Urinary bladder (tissue), 3 donors: ENCODE measurements at regions not wholly inside any gene's neighbourhood (a gene's known extent, or its start where the extent isn't known, plus 50 kb on each side); places are given as distances from the start of the nearest gene placed in this dataset.

Experiments
- DNase-seq: peaks from one replicate; pipeline ENCODE4 v3.0.0-alpha.2; 2015; ENCODE audit errors: extremely low spot score
- H3K27ac ChIP-seq: one replicate; pipeline ENCODE4 v1.5.1; 2013; ENCODE audit warnings: low read depth, mild to moderate bottlenecking, moderate library complexity
- H3K36me3 ChIP-seq: one replicate; pipeline ENCODE4 v1.6.1; 2013; ENCODE audit warnings: mild to moderate bottlenecking, moderate library complexity; ENCODE audit not compliant: insufficient read depth
- H3K4me1 ChIP-seq: one replicate; pipeline ENCODE4 v1.6.1; 2013; ENCODE audit warnings: mild to moderate bottlenecking, moderate library complexity; ENCODE audit not compliant: insufficient read depth
- H3K4me3 ChIP-seq: one replicate; pipeline ENCODE4 v1.5.1; 2013; ENCODE audit warnings: low read depth, low read length
- WGBS: extraction: QIAGEN DNeasy Blood & Tissue Kit; methylation state at CpG from one replicate; pipeline ENCODE4 v1.1.7; 2013; 5-methylcytosine and 5-hydroxymethylcytosine counted together
- donor health status: healthy with polysubstance abuse.
- donor health status: healthy.

GRCh38 chr20:22101606-22102005 is 396.1 kb downstream of the PAX1 start:
- H3K4me1 ChIP-seq: no peaks in the 10 kb centered on the region
- DNase-seq: no peak
- H3K36me3 ChIP-seq: no peaks in the 10 kb centered on the region
- H3K4me3 ChIP-seq: no peak overlapping the region
- 82% methylated on average over 3 of the region's 3 CpGs for WGBS
- H3K27ac ChIP-seq: no peak overlapping the region

- 72% methylated on average over 6 of the region's 6 CpGs for WGBS
- Histone ChIP-seq H3K4me3 (no peak overlapping the region), H3K36me3 (no peaks in the 10 kb centered on the region), H3K27ac (no peak overlapping the region), H3K4me1 (no peaks in the 10 kb centered on the region)
- DNase-seq: no peak
Measured at GRCh38 chr20:22100686-22101085, 395.2 kb downstream of the PAX1 start.

- 77% methylated on average over 3 of the region's 3 CpGs for WGBS
- DNase-seq: no peak
Measured at GRCh38 chr20:22099348-22099747, 393.9 kb downstream of the PAX1 start.

GRCh38 chr20:22098511-22098910 is 393.0 kb downstream of the PAX1 start:
- Histone ChIP-seq H3K27ac (no peak overlapping the region), H3K4me3 (no peak overlapping the region), H3K4me1 (no peaks in the 10 kb centered on the region), H3K36me3 (no peaks in the 10 kb centered on the region)
- DNase-seq: no peak
- WGBS: 58% methylated on average over 2 of the region's 2 CpGs

More at GRCh38 chr20:22099348-22099747, 393.9 kb downstream of the PAX1 start:
- Histone ChIP-seq H3K4me3 (no peak overlapping the region), H3K4me1 (no peaks in the 10 kb centered on the region), H3K36me3 (no peaks in the 10 kb centered on the region), H3K27ac (no peak overlapping the region)

DNA sequence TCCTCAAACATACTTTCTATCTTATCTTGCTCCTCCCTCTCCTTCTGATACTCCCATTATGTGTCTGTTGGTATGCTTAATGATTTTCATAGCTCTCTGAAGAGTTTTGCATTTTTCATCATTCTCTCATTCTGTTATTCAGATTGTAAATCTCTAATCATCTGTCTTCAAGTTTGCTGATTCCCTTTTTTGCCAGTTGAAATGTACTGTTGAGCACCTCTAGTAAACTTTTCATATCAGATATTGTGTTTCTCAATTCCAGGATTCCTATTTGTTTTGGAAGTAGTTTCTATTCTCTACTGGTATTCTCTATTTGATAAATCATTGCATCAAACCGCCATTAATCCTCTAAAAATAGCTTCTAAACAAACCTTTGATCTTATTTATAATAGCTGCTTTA is 387.7 kb downstream of the PAX1 start:
- H3K27ac ChIP-seq: no peak overlapping the region
- no peaks in the 10 kb centered on the region for H3K4me1 ChIP-seq
- no peaks in the 10 kb centered on the region for H3K36me3 ChIP-seq
- H3K4me3 ChIP-seq: no peak overlapping the region
- DNase-seq: no peak
- 49% methylated on average over 1 of the region's 1 CpG for WGBS

GRCh38 chr20:22088882-22089281 is 383.4 kb downstream of the PAX1 start:
- H3K4me1 ChIP-seq: no peaks in the 10 kb centered on the region
- WGBS: 84% methylated on average over 4 of the region's 4 CpGs
- no peak overlapping the region for H3K27ac ChIP-seq
- no peak overlapping the region for H3K4me3 ChIP-seq
- H3K36me3 ChIP-seq: no peaks in the 10 kb centered on the region
- no peak for DNase-seq

DNA sequence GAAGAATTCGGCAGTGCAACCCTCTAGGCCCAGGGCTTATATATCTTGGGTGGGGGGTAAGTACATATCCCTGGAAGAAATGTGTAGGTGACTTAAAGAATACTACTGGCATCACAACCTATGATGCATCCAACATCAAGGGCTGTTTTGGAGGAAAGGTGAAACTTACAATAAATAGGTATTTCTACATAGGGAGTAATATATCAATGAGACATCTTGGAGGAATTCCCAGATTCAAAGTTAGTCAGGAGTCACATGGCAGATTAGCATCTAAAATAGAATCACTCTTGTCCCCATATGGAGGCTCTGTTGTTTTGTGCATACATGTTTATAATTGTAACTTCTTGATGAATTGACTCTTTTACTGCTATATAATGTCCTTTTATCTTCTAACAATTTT is 375.5 kb downstream of the PAX1 start:
- no peak for DNase-seq
- no peak overlapping the region for H3K27ac ChIP-seq
- WGBS: 0% methylated on average over 1 of the region's 1 CpG
- no peak overlapping the region for H3K4me3 ChIP-seq
- H3K4me1 ChIP-seq: no peaks in the 10 kb centered on the region
- H3K36me3 ChIP-seq: no peaks in the 10 kb centered on the region

- WGBS: 75% methylated on average over 1 of the region's 1 CpG
- no peak overlapping the region for H3K27ac ChIP-seq
- no peaks in the 10 kb centered on the region for H3K36me3 ChIP-seq
- H3K4me1 ChIP-seq: no peaks in the 10 kb centered on the region
- DNase-seq: no peak
- H3K4me3 ChIP-seq: no peak overlapping the region
Measured at GRCh38 chr20:22074635-22075034, 369.2 kb downstream of the PAX1 start.

GRCh38 chr20:22071841-22072240 is 366.4 kb downstream of the PAX1 start:
- no peak overlapping the region for H3K4me3 ChIP-seq
- no peak overlapping the region for H3K27ac ChIP-seq
- DNase-seq: no peak
- H3K36me3 ChIP-seq: no peaks in the 10 kb centered on the region
- 38% methylated on average over 2 of the region's 2 CpGs for WGBS
- no peaks in the 10 kb centered on the region for H3K4me1 ChIP-seq

DNA sequence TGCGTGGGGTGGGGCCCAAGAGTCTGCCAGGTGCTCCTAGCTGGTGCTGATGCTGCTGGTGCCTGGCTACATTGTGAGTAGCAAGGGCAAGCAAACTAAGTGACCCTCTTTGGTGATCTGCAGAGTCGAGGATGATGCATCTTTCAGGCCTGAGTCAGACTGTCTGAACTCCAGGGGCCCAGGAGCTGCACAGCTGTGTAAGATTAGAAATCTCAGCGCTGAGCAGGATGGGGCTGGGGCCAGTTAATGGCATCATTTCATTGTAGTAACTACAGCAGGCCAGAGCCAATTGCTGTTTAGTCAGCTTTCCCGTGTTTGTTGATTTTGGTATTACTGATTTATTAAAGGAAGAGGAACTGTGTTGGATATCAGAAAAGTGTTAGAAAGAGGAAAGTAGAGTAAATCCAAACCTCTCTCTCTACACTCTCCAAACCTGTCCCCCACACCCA is 365.2 kb downstream of the PAX1 start:
- H3K27ac ChIP-seq: no peak overlapping the region
- WGBS: 33% methylated on average over 4 of the region's 4 CpGs
- no peak for DNase-seq
- H3K4me3 ChIP-seq: no peak overlapping the region
- H3K36me3 ChIP-seq: no peaks in the 10 kb centered on the region
- no peaks in the 10 kb centered on the region for H3K4me1 ChIP-seq

DNA sequence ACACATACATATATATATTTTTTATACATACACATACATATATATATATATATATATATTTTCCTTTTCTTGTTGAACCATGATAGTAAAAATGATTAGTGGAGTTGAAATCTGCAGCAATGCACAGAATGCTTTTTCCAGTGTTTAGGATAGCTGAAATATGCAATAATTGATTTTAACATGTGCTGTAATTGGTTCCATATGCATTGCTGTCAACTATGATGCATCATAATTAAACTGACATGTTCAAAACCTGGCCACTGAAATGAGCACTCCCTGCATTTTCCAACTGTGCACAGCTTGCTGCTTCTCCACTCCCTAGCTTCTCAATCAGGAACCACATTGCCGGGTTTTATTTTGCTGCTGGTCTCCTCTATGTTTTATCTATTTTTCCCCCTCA is 358.3 kb downstream of the PAX1 start:
- Histone ChIP-seq H3K27ac (no peak overlapping the region), H3K4me3 (no peak overlapping the region), H3K4me1 (no peaks in the 10 kb centered on the region), H3K36me3 (no peaks in the 10 kb centered on the region)
- WGBS: 81% methylated on average over 1 of the region's 1 CpG
- no peak for DNase-seq

DNA sequence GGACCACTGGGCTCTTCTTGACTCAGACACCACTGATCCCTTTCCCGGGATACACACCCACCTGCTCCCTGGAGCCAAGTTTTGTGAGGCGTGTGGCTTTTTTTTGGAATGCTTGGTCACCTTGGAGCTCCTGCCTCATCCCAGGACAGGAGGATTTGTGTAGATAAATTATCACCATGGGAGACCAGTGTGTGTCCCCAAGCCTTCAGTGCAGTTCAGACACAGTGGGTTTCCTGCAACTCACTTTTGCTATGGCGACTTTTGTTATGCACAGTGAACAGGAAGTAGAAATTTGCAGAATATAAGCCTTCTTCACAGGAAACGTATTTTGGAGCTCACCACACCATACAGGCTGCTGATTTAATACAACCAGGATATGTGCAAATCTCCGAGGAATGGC is 357.4 kb downstream of the PAX1 start:
- 66% methylated on average over 5 of the region's 5 CpGs for WGBS
- DNase-seq: no peak
- H3K4me3 ChIP-seq: no peak overlapping the region
- no peaks in the 10 kb centered on the region for H3K36me3 ChIP-seq
- no peaks in the 10 kb centered on the region for H3K4me1 ChIP-seq
- no peak overlapping the region for H3K27ac ChIP-seq

DNA sequence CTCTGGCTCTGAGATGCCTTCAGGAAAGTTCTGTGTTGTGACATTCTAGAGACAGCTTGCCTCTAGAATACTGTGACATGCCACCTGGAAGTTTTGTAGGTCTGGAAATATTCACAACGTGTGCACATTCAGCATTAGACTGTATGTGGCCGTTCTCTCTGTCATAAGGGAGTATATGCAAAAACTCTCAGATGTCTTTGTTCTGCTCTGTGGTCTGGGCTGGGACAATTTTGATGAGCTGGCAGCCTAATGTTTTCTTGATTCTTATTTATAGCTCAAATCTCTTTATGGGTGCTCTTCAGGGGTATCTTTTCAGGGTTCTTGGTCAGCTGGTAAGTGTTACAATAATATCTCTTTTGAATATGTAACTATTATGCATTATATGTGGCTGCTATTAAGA is 355.1 kb downstream of the PAX1 start:
- H3K4me3 ChIP-seq: no peak overlapping the region
- no peak for DNase-seq

GRCh38 chr20:22058746-22059145 is 353.3 kb downstream of the PAX1 start:
- Histone ChIP-seq H3K4me3 (no peak overlapping the region), H3K36me3 (no peaks in the 10 kb centered on the region), H3K27ac (no peak overlapping the region), H3K4me1 (no peaks in the 10 kb centered on the region)
- no peak for DNase-seq

More for the DNA sequence above, 355.1 kb downstream of the PAX1 start:
- Histone ChIP-seq H3K4me1 (no peaks in the 10 kb centered on the region), H3K27ac (no peak overlapping the region), H3K36me3 (no peaks in the 10 kb centered on the region)
- WGBS: 68% methylated on average over 2 of the region's 2 CpGs

GRCh38 chr20:22055981-22056380 is 350.5 kb downstream of the PAX1 start:
- Histone ChIP-seq H3K27ac (no peak overlapping the region), H3K36me3 (no peaks in the 10 kb centered on the region), H3K4me1 (no peaks in the 10 kb centered on the region), H3K4me3 (no peak overlapping the region)
- DNase-seq: no peak
- 41% methylated on average over 1 of the region's 1 CpG for WGBS
